GM12872 (cell line): ENCODE measurements at regions not wholly inside any gene's neighbourhood (a gene's known extent, or its start where the extent isn't known, plus 50 kb on each side); places are given as distances from the start of the nearest gene placed in this dataset.

Experiments
- TF ChIP-seq, protein P1 (sequence below): IDR thresholded peaks from 3 replicates; pipeline ENCODE4 v1.5.1; 2011; ENCODE audit warnings: low read depth, mild to moderate bottlenecking, low read length, moderate library complexity; ENCODE audit not compliant: insufficient read depth

DNA sequence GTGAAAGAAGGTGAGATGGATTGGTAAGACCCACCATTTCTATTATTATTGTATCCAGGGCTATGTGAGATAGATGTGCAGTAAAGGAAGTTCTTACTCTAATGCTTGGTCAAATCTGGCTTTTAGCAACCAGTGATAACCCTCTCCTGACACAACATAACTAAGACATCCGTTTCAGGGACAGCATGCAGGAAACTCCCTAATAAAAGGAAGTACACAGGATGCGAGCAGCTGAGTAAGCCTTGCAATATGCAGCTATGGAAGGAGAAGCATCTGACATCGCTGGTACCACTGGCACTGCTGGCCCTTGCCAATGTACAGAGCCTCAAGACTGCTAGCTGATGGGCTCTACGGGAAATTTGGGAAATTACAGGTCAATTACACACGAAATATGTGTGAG is 662.3 kb downstream of the NR2F2 start:
- TF ChIP-seq, protein P1, sequence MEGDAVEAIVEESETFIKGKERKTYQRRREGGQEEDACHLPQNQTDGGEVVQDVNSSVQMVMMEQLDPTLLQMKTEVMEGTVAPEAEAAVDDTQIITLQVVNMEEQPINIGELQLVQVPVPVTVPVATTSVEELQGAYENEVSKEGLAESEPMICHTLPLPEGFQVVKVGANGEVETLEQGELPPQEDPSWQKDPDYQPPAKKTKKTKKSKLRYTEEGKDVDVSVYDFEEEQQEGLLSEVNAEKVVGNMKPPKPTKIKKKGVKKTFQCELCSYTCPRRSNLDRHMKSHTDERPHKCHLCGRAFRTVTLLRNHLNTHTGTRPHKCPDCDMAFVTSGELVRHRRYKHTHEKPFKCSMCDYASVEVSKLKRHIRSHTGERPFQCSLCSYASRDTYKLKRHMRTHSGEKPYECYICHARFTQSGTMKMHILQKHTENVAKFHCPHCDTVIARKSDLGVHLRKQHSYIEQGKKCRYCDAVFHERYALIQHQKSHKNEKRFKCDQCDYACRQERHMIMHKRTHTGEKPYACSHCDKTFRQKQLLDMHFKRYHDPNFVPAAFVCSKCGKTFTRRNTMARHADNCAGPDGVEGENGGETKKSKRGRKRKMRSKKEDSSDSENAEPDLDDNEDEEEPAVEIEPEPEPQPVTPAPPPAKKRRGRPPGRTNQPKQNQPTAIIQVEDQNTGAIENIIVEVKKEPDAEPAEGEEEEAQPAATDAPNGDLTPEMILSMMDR = no peak

DNA sequence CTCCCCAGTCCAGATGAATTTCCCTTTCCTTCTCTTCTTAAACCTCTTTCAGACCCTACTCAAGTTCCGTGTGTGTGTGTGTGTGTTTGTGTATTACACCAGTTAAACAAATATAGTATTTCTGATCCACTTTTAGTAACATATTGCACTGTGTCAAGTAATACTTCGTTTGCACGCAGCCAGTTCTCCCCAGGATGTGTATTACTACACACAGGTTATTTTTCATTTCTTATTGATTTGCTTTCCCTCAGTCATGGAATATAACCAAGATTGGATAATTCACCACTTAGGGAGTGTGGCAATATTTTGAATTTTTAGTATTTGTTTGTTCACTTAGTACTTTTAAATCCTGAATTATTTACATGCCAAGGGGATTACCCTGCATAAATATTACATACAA is 667.0 kb downstream of the NR2F2 start:
- TF ChIP-seq, protein P1 = no peak

DNA sequence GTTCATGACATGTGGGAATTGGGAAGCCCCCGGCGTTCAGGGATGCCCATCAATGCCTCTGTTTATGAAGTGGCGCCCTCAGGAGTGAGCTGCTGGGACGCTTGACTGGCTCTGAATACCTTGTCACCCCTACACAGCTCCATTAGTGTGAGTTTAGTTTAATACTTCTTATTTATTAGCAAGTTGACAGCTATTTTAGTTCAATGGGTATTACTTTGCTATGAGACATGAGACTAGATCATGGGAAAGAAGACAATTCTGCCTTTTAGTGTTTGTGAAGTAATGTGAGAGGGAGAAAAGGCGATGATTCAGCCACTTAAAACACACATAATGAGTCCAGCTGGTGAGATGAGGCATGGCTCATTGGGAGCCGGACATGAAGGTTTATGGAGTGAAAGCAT is 678.5 kb downstream of the NR2F2 start:
- TF ChIP-seq, protein P1 = no peak

DNA sequence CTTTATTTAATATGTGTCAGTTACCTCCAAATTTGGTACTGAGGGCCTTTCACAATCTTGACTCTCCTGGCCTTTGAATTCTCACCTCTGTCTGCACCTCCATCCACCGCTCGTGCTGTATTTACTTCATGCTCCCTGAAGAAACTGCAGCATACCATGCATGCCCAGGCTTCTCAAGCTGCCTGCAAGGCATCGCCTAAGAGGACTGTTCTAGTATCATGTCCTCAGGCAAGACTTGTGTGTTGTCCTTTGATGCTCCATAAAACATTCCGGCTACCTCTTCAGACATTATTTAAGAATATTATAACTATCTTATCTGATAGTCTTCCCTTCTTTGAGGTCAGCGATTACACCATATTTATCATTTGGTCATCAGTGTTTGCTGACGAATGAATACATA is 682.5 kb downstream of the NR2F2 start:
- TF ChIP-seq, protein P1 = no peak

DNA sequence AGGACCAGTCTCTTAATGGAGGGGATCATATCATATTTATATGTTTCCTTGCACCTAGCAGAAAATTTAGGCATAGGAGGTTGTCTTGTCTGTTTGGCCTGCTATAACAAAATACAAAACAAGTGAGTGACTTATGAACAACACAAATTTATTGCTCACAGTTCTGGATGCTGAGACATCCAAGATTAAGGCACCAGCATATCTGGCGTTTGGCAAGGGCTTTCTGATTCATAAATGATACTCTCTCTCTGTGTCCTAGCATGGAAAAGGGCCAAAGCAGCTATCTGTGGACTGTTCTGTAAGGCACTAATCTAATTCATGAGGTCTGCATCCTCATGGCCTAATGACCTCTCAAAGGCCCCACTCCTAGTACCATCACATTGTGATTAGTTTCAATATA is 683.0 kb downstream of the NR2F2 start:
- TF ChIP-seq, protein P1 = no peak

DNA sequence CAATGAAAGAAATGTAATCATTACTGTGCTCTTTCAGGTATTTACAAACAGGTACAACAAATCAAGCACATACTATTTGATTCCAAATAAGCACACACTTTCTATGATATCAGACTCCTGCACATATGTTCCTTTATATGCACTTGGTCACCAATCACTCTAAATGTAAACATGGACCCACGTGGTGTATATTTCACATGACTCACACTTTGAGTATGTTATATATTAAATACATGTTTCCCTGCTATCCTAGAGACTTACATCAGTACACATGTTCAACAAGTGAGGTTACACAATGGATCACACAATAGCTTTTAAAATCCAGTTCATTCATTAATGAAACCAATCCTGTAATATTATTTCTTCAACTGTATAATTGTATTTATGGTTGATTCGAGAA is 683.5 kb downstream of the NR2F2 start:
- TF ChIP-seq, protein P1 = no peak

DNA sequence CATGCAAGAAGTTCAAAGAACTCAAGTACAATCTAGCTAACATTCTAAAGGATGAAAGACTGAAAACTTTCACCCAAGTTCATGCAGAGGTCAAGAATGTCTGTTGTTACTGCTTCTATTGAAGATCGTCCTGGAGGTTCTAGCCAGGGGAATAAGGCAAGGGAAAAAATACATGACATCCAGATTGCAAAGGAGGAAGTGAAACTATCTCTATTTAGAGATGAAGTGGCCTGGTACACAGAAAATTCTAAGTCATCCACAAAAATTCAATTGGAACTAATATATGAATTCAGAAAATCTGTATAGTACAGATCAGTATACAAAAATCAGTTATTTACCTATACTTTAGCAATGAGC is 693.0 kb downstream of the NR2F2 start:
- TF ChIP-seq, protein P1 = no peak

DNA sequence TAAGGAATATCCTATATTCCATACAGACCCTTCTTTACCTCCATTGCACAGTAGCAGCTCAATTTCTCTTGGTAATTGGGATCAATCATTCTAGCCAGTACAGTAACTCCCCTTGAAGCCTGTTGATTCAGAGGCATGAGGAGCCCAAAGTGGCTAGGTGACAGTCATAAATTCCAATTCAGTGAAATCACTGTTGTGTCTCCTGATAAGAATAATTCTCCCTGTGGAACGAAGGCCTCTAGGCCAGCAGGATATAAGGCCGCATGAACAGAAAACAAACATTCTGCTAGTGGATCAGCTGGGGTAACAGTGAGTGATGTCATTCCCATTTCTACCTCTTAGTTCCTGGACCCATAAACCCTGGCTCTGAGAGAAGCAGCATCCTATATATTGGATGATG is 696.3 kb downstream of the NR2F2 start:
- TF ChIP-seq, protein P1 = no peak
